Loucy (cell line): ENCODE measurements at regions not wholly inside any gene's neighbourhood (a gene's known extent, or its start where the extent isn't known, plus 50 kb on each side); places are given as distances from the start of the nearest gene placed in this dataset.

Experiments used
- CTCF ChIP-seq: fragments of 200-600 bp; sonication (generic); conservative IDR thresholded peaks from 2 replicates; pipeline ENCODE4 v1.5.1; 2014; ENCODE audit warnings: mild to moderate bottlenecking, antibody characterized with exemption, low read length
- EZH2phosphoT487 ChIP-seq: fragments of 200-600 bp; IDR thresholded peaks from 2 replicates; pipeline ENCODE4 v1.6.1; 2018; ENCODE audit warnings: antibody characterized with exemption, mild to moderate bottlenecking, moderate library complexity, borderline replicate concordance

GRCh38 chr4:160247091-160247656 lies 1144.3 kb downstream of the RAPGEF2 start:
- no peak for TF ChIP-seq CTCF
- no peak for TF ChIP-seq EZH2phosphoT487
